ENCODE measurements at regions not wholly inside any gene's neighbourhood (a gene's known extent, or its start where the extent isn't known, plus 50 kb on each side); places are given as distances from the start of the nearest gene placed in this dataset.

- peaks cover 0 to 6% (median 0%) of the 10 kb centered on the region in 4 donors for H3K4me1 ChIP-seq
- H3K27ac ChIP-seq: no peak overlapping the region
- H3K9me3 ChIP-seq: peaks cover 0 to 5% (median 1%) of the 10 kb centered on the region in 4 donors
- no peak for DNase-seq
- no peak overlapping the region for H3K4me3 ChIP-seq
- intact Hi-C loops (cut with DNase I): no loop called here
- no peaks in the 10 kb centered on the region for H3K27me3 ChIP-seq
- TF ChIP-seq POLR2AphosphoS5 (IDR thresholded peaks at IDR 0.05) (no peak), CTCF (IDR thresholded peaks at IDR 0.05) (no peak), POLR2A (IDR thresholded peaks at IDR 0.05) (no peak), EP300 (IDR thresholded peaks at IDR 0.05) (no peak)
- H3K36me3 ChIP-seq: no peaks in the 10 kb centered on the region
- 41 to 84% methylated on average over 2 of the region's 2 CpGs for WGBS, 2 donors
Measured at GRCh38 chr3:99481561-99481960, 156.8 kb upstream of the COL8A1 start.

- H3K4me3 ChIP-seq: no peak overlapping the region
- WGBS, 2 donors: 77 to 85% methylated on average over 2 of the region's 2 CpGs
- H3K36me3 ChIP-seq: no peaks in the 10 kb centered on the region
- H3K4me1 ChIP-seq: peaks cover 0 to 6% (median 0%) of the 10 kb centered on the region in 4 donors
- H3K27me3 ChIP-seq: no peaks in the 10 kb centered on the region
- intact Hi-C loops (cut with DNase I): no loop called here
- TF ChIP-seq EP300 (IDR thresholded peaks at IDR 0.05) (no peak), CTCF (IDR thresholded peaks at IDR 0.05) (no peak), POLR2A (IDR thresholded peaks at IDR 0.05) (no peak), POLR2AphosphoS5 (IDR thresholded peaks at IDR 0.05) (no peak)
- peaks cover 0 to 5% (median 1%) of the 10 kb centered on the region in 4 donors for H3K9me3 ChIP-seq
- no peak overlapping the region for H3K27ac ChIP-seq
- no peak for DNase-seq
Measured at GRCh38 chr3:99479768-99480167, 158.6 kb upstream of the COL8A1 start.

- TF ChIP-seq EP300 (IDR thresholded peaks at IDR 0.05) (no peak), POLR2AphosphoS5 (IDR thresholded peaks at IDR 0.05) (no peak), POLR2A (IDR thresholded peaks at IDR 0.05) (no peak), CTCF (IDR thresholded peaks at IDR 0.05) (no peak)
- no peak overlapping the region for H3K27ac ChIP-seq
- WGBS, 2 donors: 95 to 99% methylated on average over 1 of the region's 1 CpG
- no peak for DNase-seq
- H3K9me3 ChIP-seq: peaks cover 0 to 5% (median 1%) of the 10 kb centered on the region in 4 donors
- H3K4me1 ChIP-seq: peaks cover 0 to 6% (median 0%) of the 10 kb centered on the region in 4 donors
- no peaks in the 10 kb centered on the region for H3K27me3 ChIP-seq
- intact Hi-C loops (cut with DNase I): no loop called here
- H3K4me3 ChIP-seq: no peak overlapping the region
- H3K36me3 ChIP-seq: no peaks in the 10 kb centered on the region
Measured at GRCh38 chr3:99477650-99478049, 160.7 kb upstream of the COL8A1 start.

GRCh38 chr3:99475229-99475628 is 163.2 kb upstream of the COL8A1 start:
- H3K36me3 ChIP-seq: no peaks in the 10 kb centered on the region

More at GRCh38 chr3:99475229-99475628, 163.2 kb upstream of the COL8A1 start:
- H3K4me3 ChIP-seq: no peak overlapping the region
- H3K4me1 ChIP-seq: peaks cover 0 to 1% (median 0%) of the 10 kb centered on the region in 4 donors
- TF ChIP-seq POLR2A (IDR thresholded peaks at IDR 0.05) (no peak), EP300 (IDR thresholded peaks at IDR 0.05) (no peak), POLR2AphosphoS5 (IDR thresholded peaks at IDR 0.05) (no peak), CTCF (IDR thresholded peaks at IDR 0.05) (no peak)
- H3K27me3 ChIP-seq: no peaks in the 10 kb centered on the region
- WGBS, 2 donors: 54 to 77% methylated on average over 2 of the region's 2 CpGs
- no peak overlapping the region for H3K27ac ChIP-seq
- intact Hi-C loops (cut with DNase I): no loop called here
- DNase-seq: no peak
- H3K9me3 ChIP-seq: peaks cover 0 to 5% (median 1%) of the 10 kb centered on the region in 4 donors

Measured in sigmoid colon (tissue), 6 donors.